GM21786 (cell line): ENCODE measurements at regions not wholly inside any gene's neighbourhood (a gene's known extent, or its start where the extent isn't known, plus 50 kb on each side); places are given as distances from the start of the nearest gene placed in this dataset.
"Not testable (repeated sequence)": the region's sequence is repeated elsewhere in the genome, so short reads cannot be mapped to it uniquely, and the experiment has no call there.

Source experiments
- ATAC-seq: cut with Tn5 transposase; IDR thresholded peaks from one replicate; pipeline ENCODE4 v1.9.1; 2021; ENCODE audit not compliant: unreplicated experiment

GRCh38 chr14:100416921-100417860, 94.1 kb downstream of the SLC25A47 start:
- ATAC-seq, result no peak

GRCh38 chr14:100419856-100420255, 96.7 kb downstream of the SLC25A47 start:
- no peak for ATAC-seq

- ATAC-seq, result no peak
Observed at GRCh38 chr14:100421756-100422470, 98.8 kb downstream of the SLC25A47 start.

GRCh38 chr14:100422556-100423316, 99.6 kb downstream of the SLC25A47 start:
- no peak for ATAC-seq

GRCh38 chr14:100423317-100424010, 100.3 kb downstream of the SLC25A47 start:
- ATAC-seq, result no peak

GRCh38 chr14:100424504-100425428, 101.6 kb downstream of the SLC25A47 start:
- ATAC-seq, result no peak

GRCh38 chr14:100425429-100425827, 102.3 kb downstream of the SLC25A47 start:
- no peak for ATAC-seq

GRCh38 chr14:100426314-100426713, 103.2 kb downstream of the SLC25A47 start:
- ATAC-seq, result no peak

GRCh38 chr14:100427166-100427565, 104.0 kb downstream of the SLC25A47 start:
- ATAC-seq, result no peak

GRCh38 chr14:100428727-100429126, 105.6 kb downstream of the SLC25A47 start:
- ATAC-seq, result no peak

GRCh38 chr14:100429537-100429936, 106.4 kb downstream of the SLC25A47 start:
- ATAC-seq, result no peak

GRCh38 chr14:100430571-100430970, 107.4 kb downstream of the SLC25A47 start:
- no peak for ATAC-seq

- not testable (repeated sequence) for ATAC-seq
Observed at GRCh38 chr14:100431461-100431860, 108.3 kb downstream of the SLC25A47 start.

- ATAC-seq, result no peak
Observed at GRCh38 chr14:100432652-100433427, 109.7 kb downstream of the SLC25A47 start.

- no peak for ATAC-seq
Observed at GRCh38 chr14:100433428-100433814, 110.3 kb downstream of the SLC25A47 start.

- no peak for ATAC-seq
Observed at GRCh38 chr14:100434033-100434601, 111.0 kb downstream of the SLC25A47 start.

GRCh38 chr14:100434911-100435438, 111.8 kb downstream of the SLC25A47 start:
- no peak for ATAC-seq

GRCh38 chr14:100435459-100435858, 112.3 kb downstream of the SLC25A47 start:
- ATAC-seq, result no peak
